Smooth muscle cell (in vitro differentiated cells): ENCODE measurements at regions not wholly inside any gene's neighbourhood (a gene's known extent, or its start where the extent isn't known, plus 50 kb on each side); places are given as distances from the start of the nearest gene placed in this dataset.
A peak's percentile ranks its signal among the peaks of the same experiment; 100 is the strongest.

Experiments used
- DNase-seq: peaks from one replicate; lab custom pipeline; 2025; ENCODE audit not compliant: unreplicated experiment; lab: John Stamatoyannopoulos, UW
- H2AFZ ChIP-seq: fragments of 200-600 bp; sonication (generic); 2 replicates; pipeline ENCODE4 v1.6.0; 2016; ENCODE audit warnings: antibody characterized with exemption, low read depth, mild to moderate bottlenecking
- H3F3A ChIP-seq: fragments of 200-600 bp; sonication (generic); 2 replicates; pipeline ENCODE4 v1.6.0; 2017; ENCODE audit warnings: antibody characterized with exemption, low read depth
- H3K27ac ChIP-seq: fragments of 200-600 bp; sonication (generic); 2 replicates; pipeline ENCODE4 v1.5.1; 2016; ENCODE audit warnings: low read depth, mild to moderate bottlenecking
- H3K27me3 ChIP-seq: fragments of 200-600 bp; sonication (generic); 2 replicates; pipeline ENCODE4 v1.6.1; 2016; ENCODE audit warnings: low read depth, mild to moderate bottlenecking
- H3K36me3 ChIP-seq: fragments of 200-600 bp; sonication (generic); 2 replicates; pipeline ENCODE4 v1.5.1; 2016; ENCODE audit warnings: low read depth
- H3K4me1 ChIP-seq: fragments of 200-600 bp; sonication (generic); 2 replicates; pipeline ENCODE4 v1.5.1; 2016; ENCODE audit warnings: low read depth
- H3K4me2 ChIP-seq: fragments of 200-600 bp; sonication (generic); 2 replicates; pipeline ENCODE4 v1.6.0; 2016; ENCODE audit warnings: mild to moderate bottlenecking
- H3K4me3 ChIP-seq: fragments of 200-600 bp; sonication (generic); 2 replicates; pipeline ENCODE4 v1.5.1; 2016; ENCODE audit warnings: mild to moderate bottlenecking
- H3K79me2 ChIP-seq: fragments of 200-600 bp; sonication (generic); 2 replicates; pipeline ENCODE4 v1.6.0; 2016; ENCODE audit warnings: low read depth, mild to moderate bottlenecking
- H3K9ac ChIP-seq: fragments of 200-600 bp; sonication (generic); 2 replicates; pipeline ENCODE4 v1.6.0; 2016; ENCODE audit warnings: low read depth
- H3K9me3 ChIP-seq: fragments of 200-600 bp; sonication (generic); replicated peaks from 2 replicates; pipeline ENCODE4 v1.5.1; 2016; ENCODE audit warnings: low read depth
- H4K20me1 ChIP-seq: fragments of 200-600 bp; sonication (generic); 2 replicates; pipeline ENCODE4 v1.6.0; 2016; ENCODE audit warnings: low read depth
- CTCF ChIP-seq: fragments of 200-600 bp; sonication (generic); IDR thresholded peaks from 2 replicates; pipeline ENCODE4 v1.5.1; 2017; ENCODE audit warnings: borderline replicate concordance, mild to moderate bottlenecking, antibody characterized with exemption; ENCODE audit not compliant: insufficient read depth, poor library complexity, severe bottlenecking
- WGBS: methylation state at CpG from one replicate; pipeline ENCODE4 v1.1.7; 2016; ENCODE audit warnings: low lambda C conversion rate; 5-methylcytosine and 5-hydroxymethylcytosine counted together

GRCh38 chr13:51518827-51519226 is 65.4 kb upstream of the WDFY2 start:
- Histone ChIP-seq H2AFZ (no peak overlapping the region), H3K9ac (no peak overlapping the region)
- DNase-seq, result no peak

GRCh38 chr13:51519771-51520216 is 64.5 kb upstream of the WDFY2 start:
- Histone ChIP-seq H3K27me3 (no peaks in the 10 kb centered on the region), H3K27ac (peak overlapping the region; percentile 11), H2AFZ (no peak overlapping the region), H3K4me2 (no peak overlapping the region), H4K20me1 (no peaks in the 10 kb centered on the region), H3K36me3 (no peaks in the 10 kb centered on the region), H3K9ac (no peak overlapping the region), H3K9me3 (no peaks in the 10 kb centered on the region), H3K79me2 (no peaks in the 10 kb centered on the region), H3F3A (no peaks in the 10 kb centered on the region), H3K4me3 (no peak overlapping the region), H3K4me1 (peaks cover 9% of the 10 kb centered on the region)
- no peak for TF ChIP-seq CTCF
- DNase-seq, result no peak
- 77% methylated on average over 3 of the region's 3 CpGs for WGBS

More at GRCh38 chr13:51518827-51519226, 65.4 kb upstream of the WDFY2 start:
- H3K4me2 ChIP-seq, result no peak overlapping the region
- no peaks in the 10 kb centered on the region for H3K9me3 ChIP-seq
- H3K27ac ChIP-seq, result peak overlapping the region; percentile 33
- WGBS, result 59% methylated on average over 6 of the region's 6 CpGs
- no peaks in the 10 kb centered on the region for H3K36me3 ChIP-seq
- no peak for TF ChIP-seq CTCF
- no peaks in the 10 kb centered on the region for H3F3A ChIP-seq
- no peaks in the 10 kb centered on the region for H3K79me2 ChIP-seq
- no peak overlapping the region for H3K4me3 ChIP-seq
- H3K4me1 ChIP-seq, result peaks cover 7% of the 10 kb centered on the region
- H4K20me1 ChIP-seq, result no peaks in the 10 kb centered on the region
- H3K27me3 ChIP-seq, result no peaks in the 10 kb centered on the region

- no peak for TF ChIP-seq CTCF
- Histone ChIP-seq H3K27ac (no peak overlapping the region), H3K9ac (no peak overlapping the region), H3K4me1 (peaks cover 16% of the 10 kb centered on the region), H2AFZ (no peak overlapping the region), H3K9me3 (no peaks in the 10 kb centered on the region), H4K20me1 (no peaks in the 10 kb centered on the region), H3K4me2 (no peak overlapping the region), H3K36me3 (no peaks in the 10 kb centered on the region), H3K4me3 (no peak overlapping the region), H3K27me3 (no peaks in the 10 kb centered on the region), H3F3A (peaks cover 5% of the 10 kb centered on the region), H3K79me2 (no peaks in the 10 kb centered on the region)
- WGBS, result 64% methylated on average over 4 of the region's 4 CpGs
- DNase-seq, result no peak
Observed at GRCh38 chr13:51520524-51520923, 63.7 kb upstream of the WDFY2 start.

GRCh38 chr13:51523082-51523518 is 61.2 kb upstream of the WDFY2 start:
- H3K27ac ChIP-seq, result peak overlapping the region; percentile 96
- 14% methylated on average over 4 of the region's 4 CpGs for WGBS
- H3K4me1 ChIP-seq, result peaks cover 21% of the 10 kb centered on the region
- no peaks in the 10 kb centered on the region for H3K27me3 ChIP-seq
- no peak for TF ChIP-seq CTCF
- H3K9me3 ChIP-seq, result no peaks in the 10 kb centered on the region
- H2AFZ ChIP-seq, result peak overlapping the region; percentile 52
- H3F3A ChIP-seq, result peaks cover 11% of the 10 kb centered on the region
- no peaks in the 10 kb centered on the region for H3K79me2 ChIP-seq
- H4K20me1 ChIP-seq, result no peaks in the 10 kb centered on the region
- DNase-seq, result no peak
- peak overlapping the region; percentile 87 for H3K9ac ChIP-seq
- no peak overlapping the region for H3K4me3 ChIP-seq
- no peaks in the 10 kb centered on the region for H3K36me3 ChIP-seq
- H3K4me2 ChIP-seq, result peak overlapping the region; percentile 17
